ENCODE measurements at regions not wholly inside any gene's neighbourhood (a gene's known extent, or its start where the extent isn't known, plus 50 kb on each side); places are given as distances from the start of the nearest gene placed in this dataset.
A peak's percentile ranks its signal among the peaks of the same experiment; 100 is the strongest.

- Histone ChIP-seq H3K9ac (ENCODE audit: low read depth, low read length) (no peak overlapping the region), H3K36me3 (ENCODE audit: control insufficient read depth, insufficient read depth, low read length) (no peaks in the 10 kb centered on the region), H3K27me3 (ENCODE audit: control insufficient read depth, insufficient read depth, low read length) (no peaks in the 10 kb centered on the region), H3K4me3 (ENCODE audit: low read depth, low read length) (no peak overlapping the region), H3K4me1 (ENCODE audit: control insufficient read depth, insufficient read depth, low read length) (no peaks in the 10 kb centered on the region), H3K9me3 (ENCODE audit: control insufficient read depth, insufficient read depth, low read length) (no peaks in the 10 kb centered on the region), H3K27ac (ENCODE audit: low read depth, low read length) (no peak overlapping the region)
Observed at GRCh38 chr18:75625966-75626365, 198.5 kb upstream of the SMIM21 start.

- H3K4me1 ChIP-seq (ENCODE audit: control insufficient read depth, insufficient read depth, low read length) = no peaks in the 10 kb centered on the region
- no peaks in the 10 kb centered on the region for H3K36me3 ChIP-seq (ENCODE audit: control insufficient read depth, insufficient read depth, low read length)
- H3K9me3 ChIP-seq (ENCODE audit: control insufficient read depth, insufficient read depth, low read length) = no peaks in the 10 kb centered on the region
- H3K9ac ChIP-seq (ENCODE audit: low read depth, low read length) = no peak overlapping the region
- no peak overlapping the region for H3K27ac ChIP-seq (ENCODE audit: low read depth, low read length)
- no peaks in the 10 kb centered on the region for H3K27me3 ChIP-seq (ENCODE audit: control insufficient read depth, insufficient read depth, low read length)
- no peak overlapping the region for H3K4me3 ChIP-seq (ENCODE audit: low read depth, low read length)
Observed at GRCh38 chr18:75624869-75625268, 197.4 kb upstream of the SMIM21 start.

DNA sequence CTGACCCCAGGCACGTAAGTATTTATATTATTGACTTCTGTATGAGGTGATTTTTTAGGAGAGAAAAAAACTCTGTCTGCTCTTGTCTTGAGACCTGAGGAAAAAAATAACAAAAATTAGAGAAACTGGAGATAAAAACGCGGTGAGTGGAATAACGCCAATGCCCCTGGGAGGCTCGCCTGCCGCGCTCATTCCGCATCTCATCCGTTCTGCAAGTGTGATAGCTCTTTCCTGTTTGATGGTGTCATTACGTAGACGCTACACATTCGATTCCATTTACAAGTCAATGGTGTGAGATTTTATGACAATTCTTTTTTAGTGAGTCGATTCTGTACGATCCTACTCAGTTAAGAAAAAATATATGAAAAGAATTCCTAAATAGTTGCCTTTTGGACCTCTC, 194.3 kb upstream of the SMIM21 start:
- Histone ChIP-seq H3K4me3 (ENCODE audit: low read depth, low read length) (no peak overlapping the region), H3K27ac (ENCODE audit: low read depth, low read length) (no peak overlapping the region), H3K9me3 (ENCODE audit: control insufficient read depth, insufficient read depth, low read length) (no peaks in the 10 kb centered on the region), H3K4me1 (ENCODE audit: control insufficient read depth, insufficient read depth, low read length) (no peaks in the 10 kb centered on the region), H3K9ac (ENCODE audit: low read depth, low read length) (no peak overlapping the region), H3K27me3 (ENCODE audit: control insufficient read depth, insufficient read depth, low read length) (no peaks in the 10 kb centered on the region), H3K36me3 (ENCODE audit: control insufficient read depth, insufficient read depth, low read length) (no peaks in the 10 kb centered on the region)

DNA sequence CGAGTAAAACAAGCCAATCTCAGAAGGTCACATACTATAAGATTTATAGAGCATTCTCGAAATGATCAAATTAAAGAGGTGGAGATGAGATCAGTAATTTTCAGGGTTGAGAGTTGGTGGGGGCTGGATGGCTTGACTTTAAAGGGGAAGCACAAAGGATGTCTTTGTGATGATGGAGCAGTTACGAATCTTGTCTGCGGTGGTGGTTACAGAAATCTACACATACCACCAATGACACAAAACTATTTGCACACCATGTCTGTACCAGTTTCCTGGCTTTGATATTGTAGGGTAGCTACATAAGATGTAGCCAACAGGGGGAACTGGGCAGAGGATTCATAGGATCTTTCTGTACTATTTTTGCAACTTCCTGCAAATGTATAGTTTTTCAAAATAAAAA, 190.6 kb upstream of the SMIM21 start:
- no peaks in the 10 kb centered on the region for H3K9me3 ChIP-seq (ENCODE audit: control insufficient read depth, insufficient read depth, low read length)
- no peaks in the 10 kb centered on the region for H3K4me1 ChIP-seq (ENCODE audit: control insufficient read depth, insufficient read depth, low read length)
- H3K4me3 ChIP-seq (ENCODE audit: low read depth, low read length) = no peak overlapping the region
- no peak overlapping the region for H3K9ac ChIP-seq (ENCODE audit: low read depth, low read length)
- H3K27ac ChIP-seq (ENCODE audit: low read depth, low read length) = no peak overlapping the region
- no peaks in the 10 kb centered on the region for H3K27me3 ChIP-seq (ENCODE audit: control insufficient read depth, insufficient read depth, low read length)
- H3K36me3 ChIP-seq (ENCODE audit: control insufficient read depth, insufficient read depth, low read length) = no peaks in the 10 kb centered on the region

- Histone ChIP-seq H3K4me1 (ENCODE audit: control insufficient read depth, insufficient read depth, low read length) (0 out of 2 replicates have a peak, but pooled peaks cover 3% of the 10 kb centered on the region), H3K4me3 (ENCODE audit: low read depth, low read length) (no peak overlapping the region), H3K27ac (ENCODE audit: low read depth, low read length) (peak overlapping the region; percentile 27), H3K36me3 (ENCODE audit: control insufficient read depth, insufficient read depth, low read length) (no peaks in the 10 kb centered on the region), H3K27me3 (ENCODE audit: control insufficient read depth, insufficient read depth, low read length) (no peaks in the 10 kb centered on the region), H3K9ac (ENCODE audit: low read depth, low read length) (no peak overlapping the region), H3K9me3 (ENCODE audit: control insufficient read depth, insufficient read depth, low read length) (no peaks in the 10 kb centered on the region)
Observed at GRCh38 chr18:75612456-75612855, 185.0 kb upstream of the SMIM21 start.

GRCh38 chr18:75607701-75608100, 180.2 kb upstream of the SMIM21 start:
- no peak overlapping the region for H3K27ac ChIP-seq (ENCODE audit: low read depth, low read length)
- no peak overlapping the region for H3K9ac ChIP-seq (ENCODE audit: low read depth, low read length)
- no peak overlapping the region for H3K4me3 ChIP-seq (ENCODE audit: low read depth, low read length)
- H3K4me1 ChIP-seq (ENCODE audit: control insufficient read depth, insufficient read depth, low read length) = 0 out of 2 replicates have a peak, but pooled peaks cover 3% of the 10 kb centered on the region
- no peaks in the 10 kb centered on the region for H3K36me3 ChIP-seq (ENCODE audit: control insufficient read depth, insufficient read depth, low read length)
- H3K9me3 ChIP-seq (ENCODE audit: control insufficient read depth, insufficient read depth, low read length) = no peaks in the 10 kb centered on the region
- H3K27me3 ChIP-seq (ENCODE audit: control insufficient read depth, insufficient read depth, low read length) = no peaks in the 10 kb centered on the region

DNA sequence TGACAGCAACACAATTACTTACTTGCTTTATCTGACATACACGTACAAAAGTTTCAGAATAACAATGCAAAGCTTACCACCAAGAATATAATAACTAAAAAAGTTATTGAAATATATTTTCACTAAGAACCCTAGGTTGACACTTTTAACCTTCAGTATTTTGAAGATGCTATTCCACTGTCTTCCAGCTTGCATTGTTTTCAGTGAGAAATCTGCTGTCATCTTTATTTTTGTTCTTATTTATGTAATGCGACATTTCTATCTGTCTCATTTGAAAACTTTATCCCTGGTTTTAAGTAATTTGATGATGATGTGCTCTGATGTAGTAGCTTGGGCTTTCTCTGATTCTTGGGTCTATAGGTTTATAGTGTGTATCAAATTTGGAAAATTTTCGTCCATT, 165.0 kb upstream of the SMIM21 start:
- Histone ChIP-seq H3K27ac (ENCODE audit: low read depth, low read length) (no peak overlapping the region), H3K9me3 (ENCODE audit: control insufficient read depth, insufficient read depth, low read length) (peaks cover 23% of the 10 kb centered on the region), H3K4me3 (ENCODE audit: low read depth, low read length) (no peak overlapping the region), H3K27me3 (ENCODE audit: control insufficient read depth, insufficient read depth, low read length) (no peaks in the 10 kb centered on the region), H3K9ac (ENCODE audit: low read depth, low read length) (no peak overlapping the region), H3K4me1 (ENCODE audit: control insufficient read depth, insufficient read depth, low read length) (no peaks in the 10 kb centered on the region), H3K36me3 (ENCODE audit: control insufficient read depth, insufficient read depth, low read length) (no peaks in the 10 kb centered on the region)

DNA sequence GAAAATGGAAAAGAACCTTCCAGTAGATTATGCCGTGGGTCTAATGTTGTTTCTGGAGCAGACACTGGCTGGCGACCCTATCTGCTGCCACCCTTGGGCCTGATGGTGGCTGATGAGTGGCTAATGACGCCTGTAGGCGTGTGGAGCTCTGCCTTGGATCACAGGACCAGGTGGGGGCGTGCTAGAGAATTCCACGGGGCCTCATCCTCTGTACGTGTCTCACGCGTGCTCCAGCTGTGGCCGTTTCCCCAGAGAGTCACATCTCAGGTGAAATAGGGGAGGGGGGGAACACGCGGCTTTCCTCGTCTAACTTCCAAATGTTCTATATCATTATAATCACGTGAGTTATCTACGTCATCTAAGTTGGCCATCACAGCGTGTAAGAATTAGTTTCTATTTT, 160.9 kb upstream of the SMIM21 start:
- Histone ChIP-seq H3K4me1 (ENCODE audit: control insufficient read depth, insufficient read depth, low read length) (peaks cover 9% of the 10 kb centered on the region), H3K27ac (ENCODE audit: low read depth, low read length) (no peak overlapping the region), H3K27me3 (ENCODE audit: control insufficient read depth, insufficient read depth, low read length) (no peaks in the 10 kb centered on the region), H3K9ac (ENCODE audit: low read depth, low read length) (no peak overlapping the region), H3K9me3 (ENCODE audit: control insufficient read depth, insufficient read depth, low read length) (peaks cover 20% of the 10 kb centered on the region), H3K36me3 (ENCODE audit: control insufficient read depth, insufficient read depth, low read length) (no peaks in the 10 kb centered on the region), H3K4me3 (ENCODE audit: low read depth, low read length) (no peak overlapping the region)

- no peaks in the 10 kb centered on the region for H3K36me3 ChIP-seq (ENCODE audit: control insufficient read depth, insufficient read depth, low read length)
- H3K9ac ChIP-seq (ENCODE audit: low read depth, low read length) = no peak overlapping the region
- H3K27ac ChIP-seq (ENCODE audit: low read depth, low read length) = no peak overlapping the region
- no peak overlapping the region for H3K4me3 ChIP-seq (ENCODE audit: low read depth, low read length)
- peaks cover 8% of the 10 kb centered on the region for H3K9me3 ChIP-seq (ENCODE audit: control insufficient read depth, insufficient read depth, low read length)
- peaks cover 9% of the 10 kb centered on the region for H3K4me1 ChIP-seq (ENCODE audit: control insufficient read depth, insufficient read depth, low read length)
- H3K27me3 ChIP-seq (ENCODE audit: control insufficient read depth, insufficient read depth, low read length) = no peaks in the 10 kb centered on the region
Observed at GRCh38 chr18:75587131-75587530, 159.6 kb upstream of the SMIM21 start.

DNA sequence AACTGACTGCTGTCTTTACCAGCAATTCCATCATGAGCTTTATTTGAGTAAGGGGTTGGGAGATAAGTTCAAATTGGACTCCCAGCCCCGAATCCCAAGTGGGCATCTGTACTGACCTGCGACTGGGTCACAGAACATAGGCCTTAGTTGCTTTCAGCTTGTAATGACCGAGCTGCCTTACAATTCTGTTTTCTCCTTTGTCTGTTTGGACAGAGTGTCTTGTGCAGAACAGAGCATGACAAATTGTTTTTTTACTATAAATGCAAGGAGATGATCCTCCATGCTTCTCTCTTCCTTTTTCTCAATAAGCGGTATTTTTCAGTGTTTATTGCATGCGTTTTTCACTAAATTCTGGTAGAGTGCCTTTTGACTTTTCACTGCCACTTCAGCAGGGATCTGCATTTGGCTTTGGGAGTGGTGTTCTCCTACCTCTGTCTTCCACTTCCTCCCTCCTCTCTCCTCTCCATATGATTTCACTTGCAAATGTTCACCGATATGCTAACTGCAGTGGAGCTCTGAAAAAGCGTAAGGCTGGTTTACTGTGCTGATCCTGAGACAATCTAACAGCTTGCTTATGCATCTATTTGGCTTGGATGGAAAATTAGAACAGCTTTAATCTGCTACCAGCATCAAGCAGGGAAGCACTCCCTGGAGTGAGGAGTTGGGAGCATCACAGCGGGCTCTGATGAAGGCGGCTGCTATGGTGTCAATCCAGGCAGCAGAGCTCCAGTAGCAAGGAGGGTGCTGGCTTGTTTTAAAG, 158.8 kb upstream of the SMIM21 start:
- Histone ChIP-seq H3K4me1 (ENCODE audit: control insufficient read depth, insufficient read depth, low read length) (peaks cover 18% of the 10 kb centered on the region), H3K4me3 (ENCODE audit: low read depth, low read length) (no peak overlapping the region), H3K9me3 (ENCODE audit: control insufficient read depth, insufficient read depth, low read length) (no peaks in the 10 kb centered on the region; the same call in 1 of the 2 replicates), H3K27me3 (ENCODE audit: control insufficient read depth, insufficient read depth, low read length) (no peaks in the 10 kb centered on the region), H3K9ac (ENCODE audit: low read depth, low read length) (no peak overlapping the region), H3K36me3 (ENCODE audit: control insufficient read depth, insufficient read depth, low read length) (no peaks in the 10 kb centered on the region), H3K27ac (ENCODE audit: low read depth, low read length) (no peak overlapping the region)

DNA sequence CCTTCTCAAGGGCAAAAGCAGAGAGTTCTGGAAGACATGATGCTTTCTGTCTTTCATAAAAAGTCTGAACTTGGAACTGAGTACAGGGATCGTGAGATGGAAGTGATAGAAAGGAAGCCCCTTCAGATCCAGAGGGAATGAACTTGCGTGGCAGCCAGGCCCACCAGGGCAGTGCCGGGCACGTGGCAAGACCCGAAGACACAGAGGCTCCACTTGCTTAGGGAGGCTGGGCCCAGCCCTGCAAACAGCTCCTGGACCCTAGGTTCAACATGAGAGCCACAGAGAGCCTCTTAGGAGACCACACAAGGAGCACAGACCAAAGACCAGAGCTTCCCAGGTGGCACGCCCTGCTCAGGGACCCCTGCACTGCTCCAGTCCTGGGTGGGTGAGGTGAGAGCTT, 155.4 kb upstream of the SMIM21 start:
- Histone ChIP-seq H3K27ac (ENCODE audit: low read depth, low read length) (no peak overlapping the region), H3K4me3 (ENCODE audit: low read depth, low read length) (no peak overlapping the region), H3K9ac (ENCODE audit: low read depth, low read length) (no peak overlapping the region), H3K9me3 (ENCODE audit: control insufficient read depth, insufficient read depth, low read length) (no peaks in the 10 kb centered on the region), H3K4me1 (ENCODE audit: control insufficient read depth, insufficient read depth, low read length) (peaks cover 20% of the 10 kb centered on the region), H3K27me3 (ENCODE audit: control insufficient read depth, insufficient read depth, low read length) (no peaks in the 10 kb centered on the region), H3K36me3 (ENCODE audit: control insufficient read depth, insufficient read depth, low read length) (no peaks in the 10 kb centered on the region)
